ENCODE measurements at regions not wholly inside any gene's neighbourhood (a gene's known extent, or its start where the extent isn't known, plus 50 kb on each side); places are given as distances from the start of the nearest gene placed in this dataset.

- H3K27me3 ChIP-seq (ENCODE audit: control insufficient read depth, insufficient read depth, low read length), result no peaks in the 10 kb centered on the region
- no peak overlapping the region for H3K9ac ChIP-seq (ENCODE audit: insufficient read depth, low read length)
- H3K27ac ChIP-seq (ENCODE audit: insufficient read depth, low read length), result no peak overlapping the region
- no peaks in the 10 kb centered on the region for H3K79me2 ChIP-seq (ENCODE audit: control insufficient read depth, insufficient read depth, low read length)
- H3K36me3 ChIP-seq (ENCODE audit: control insufficient read depth, insufficient read depth, low read length), result no peaks in the 10 kb centered on the region
- no peaks in the 10 kb centered on the region for H4K20me1 ChIP-seq (ENCODE audit: control insufficient read depth, extremely low read depth, insufficient read depth, low read length)
- H2AFZ ChIP-seq (ENCODE audit: low read length), result no peak overlapping the region
- no peak for DNase-seq (ENCODE audit: low read depth in 2 of 2)
- H3K4me3 ChIP-seq (replicated peaks in 1 of 4; ENCODE audit: control extremely low read depth in 1 of 4, insufficient read depth in 1 of 4, low read depth in 3 of 4, low read length in 4 of 4), result no peak overlapping the region
- no peak overlapping the region for H3K4me2 ChIP-seq (ENCODE audit: extremely low read depth, insufficient read depth, low read length)
- TF ChIP-seq EZH2 (IDR thresholded peaks at IDR 0.05; ENCODE audit: low read length, missing control alignments), result no peak
- no peak for TF ChIP-seq CTCF (conservative IDR thresholded peaks at IDR 0.05 in 1 of 2, IDR thresholded peaks at IDR 0.05 in 1 of 2; ENCODE audit: low read depth in 1 of 2, low read length in 2 of 2)
- no peaks in the 10 kb centered on the region for H3K4me1 ChIP-seq (ENCODE audit: control insufficient read depth, extremely low read depth, insufficient read depth, low read length)
- no peaks in the 10 kb centered on the region for H3K9me3 ChIP-seq (ENCODE audit: control insufficient read depth, insufficient read depth, low read depth, low read length)
Measured at GRCh38 chr5:2902742-2903297, 151.3 kb upstream of the IRX2 start.

GRCh38 chr5:2902186-2902585 is 150.7 kb upstream of the IRX2 start:
- no peaks in the 10 kb centered on the region for H4K20me1 ChIP-seq (ENCODE audit: control insufficient read depth, extremely low read depth, insufficient read depth, low read length)
- no peaks in the 10 kb centered on the region for H3K4me1 ChIP-seq (ENCODE audit: control insufficient read depth, extremely low read depth, insufficient read depth, low read length)
- H3K4me3 ChIP-seq (replicated peaks in 1 of 4; ENCODE audit: control extremely low read depth in 1 of 4, insufficient read depth in 1 of 4, low read depth in 3 of 4, low read length in 4 of 4), result no peak overlapping the region
- no peaks in the 10 kb centered on the region for H3K9me3 ChIP-seq (ENCODE audit: control insufficient read depth, insufficient read depth, low read depth, low read length)
- no peaks in the 10 kb centered on the region for H3K79me2 ChIP-seq (ENCODE audit: control insufficient read depth, insufficient read depth, low read length)
- no peaks in the 10 kb centered on the region for H3K27me3 ChIP-seq (ENCODE audit: control insufficient read depth, insufficient read depth, low read length)
- H3K27ac ChIP-seq (ENCODE audit: insufficient read depth, low read length), result no peak overlapping the region
- TF ChIP-seq EZH2 (IDR thresholded peaks at IDR 0.05; ENCODE audit: low read length, missing control alignments) (no peak), CTCF (conservative IDR thresholded peaks at IDR 0.05 in 1 of 2, IDR thresholded peaks at IDR 0.05 in 1 of 2; ENCODE audit: low read depth in 1 of 2, low read length in 2 of 2) (no peak)
- H3K36me3 ChIP-seq (ENCODE audit: control insufficient read depth, insufficient read depth, low read length), result no peaks in the 10 kb centered on the region
- H2AFZ ChIP-seq (ENCODE audit: low read length), result no peak overlapping the region
- DNase-seq (ENCODE audit: low read depth in 2 of 2), result no peak
- no peak overlapping the region for H3K4me2 ChIP-seq (ENCODE audit: extremely low read depth, insufficient read depth, low read length)
- no peak overlapping the region for H3K9ac ChIP-seq (ENCODE audit: insufficient read depth, low read length)

- H3K9me3 ChIP-seq (ENCODE audit: control insufficient read depth, insufficient read depth, low read depth, low read length), result no peaks in the 10 kb centered on the region
Measured at GRCh38 chr5:2901511-2901910, 150.0 kb upstream of the IRX2 start.

More at GRCh38 chr5:2901511-2901910, 150.0 kb upstream of the IRX2 start:
- Histone ChIP-seq H3K27me3 (ENCODE audit: control insufficient read depth, insufficient read depth, low read length) (no peaks in the 10 kb centered on the region), H3K4me3 (replicated peaks in 1 of 4; ENCODE audit: control extremely low read depth in 1 of 4, insufficient read depth in 1 of 4, low read depth in 3 of 4, low read length in 4 of 4) (no peak overlapping the region), H4K20me1 (ENCODE audit: control insufficient read depth, extremely low read depth, insufficient read depth, low read length) (no peaks in the 10 kb centered on the region), H3K79me2 (ENCODE audit: control insufficient read depth, insufficient read depth, low read length) (no peaks in the 10 kb centered on the region), H3K9ac (ENCODE audit: insufficient read depth, low read length) (no peak overlapping the region), H2AFZ (ENCODE audit: low read length) (no peak overlapping the region), H3K36me3 (ENCODE audit: control insufficient read depth, insufficient read depth, low read length) (no peaks in the 10 kb centered on the region), H3K4me1 (ENCODE audit: control insufficient read depth, extremely low read depth, insufficient read depth, low read length) (no peaks in the 10 kb centered on the region), H3K4me2 (ENCODE audit: extremely low read depth, insufficient read depth, low read length) (no peak overlapping the region), H3K27ac (ENCODE audit: insufficient read depth, low read length) (no peak overlapping the region)
- TF ChIP-seq EZH2 (IDR thresholded peaks at IDR 0.05; ENCODE audit: low read length, missing control alignments) (no peak), CTCF (conservative IDR thresholded peaks at IDR 0.05 in 1 of 2, IDR thresholded peaks at IDR 0.05 in 1 of 2; ENCODE audit: low read depth in 1 of 2, low read length in 2 of 2) (no peak)
- DNase-seq (ENCODE audit: low read depth in 2 of 2), result no peak
